HG02798 (cell line): ENCODE measurements at regions not wholly inside any gene's neighbourhood (a gene's known extent, or its start where the extent isn't known, plus 50 kb on each side); places are given as distances from the start of the nearest gene placed in this dataset.
"Not testable (repeated sequence)": the region's sequence is repeated elsewhere in the genome, so short reads cannot be mapped to it uniquely, and the experiment has no call there.

Source experiments
- ATAC-seq: cut with Tn5 transposase; IDR thresholded peaks from one replicate; pipeline ENCODE4 v1.9.1; 2021; ENCODE audit warnings: mild to moderate bottlenecking; ENCODE audit not compliant: unreplicated experiment, poor library complexity

GRCh38 chr4:140219567-140219966, 65.6 kb upstream of the MAML3 start:
- ATAC-seq, result no peak

- not testable (repeated sequence) for ATAC-seq
Measured at GRCh38 chr4:140219070-140219469, 65.1 kb upstream of the MAML3 start.

- ATAC-seq, result no peak
Measured at GRCh38 chr4:140213749-140214148, 59.8 kb upstream of the MAML3 start.

GRCh38 chr4:140213116-140213515, 59.1 kb upstream of the MAML3 start:
- ATAC-seq, result no peak

GRCh38 chr4:140212646-140213045, 58.7 kb upstream of the MAML3 start:
- no peak for ATAC-seq

- no peak for ATAC-seq
Measured at GRCh38 chr4:140212194-140212593, 58.2 kb upstream of the MAML3 start.

GRCh38 chr4:140211693-140212092, 57.7 kb upstream of the MAML3 start:
- ATAC-seq, result no peak

GRCh38 chr4:140211161-140211560, 57.2 kb upstream of the MAML3 start:
- ATAC-seq, result no peak

GRCh38 chr4:140208921-140209320, 54.9 kb upstream of the MAML3 start:
- no peak for ATAC-seq
